ENCODE measurements at regions not wholly inside any gene's neighbourhood (a gene's known extent, or its start where the extent isn't known, plus 50 kb on each side); places are given as distances from the start of the nearest gene placed in this dataset.

- TF ChIP-seq CTCF (IDR thresholded peaks at IDR 0.05) = no peak
- intact Hi-C loops (cut with micrococcal nuclease) = no loop called here
- Mint-ChIP-seq H3K27ac (no peak overlapping the region), H3K4me3 (no peak overlapping the region), H3K9me3 (peaks cover 0 to 3% (median 0%) of the 10 kb centered on the region in 7 donors), H3K4me1 (no peaks in the 10 kb centered on the region), H3K27me3 (ENCODE audit: low read depth in 3 of 3) (no peaks in the 10 kb centered on the region), H3K36me3 (no peaks in the 10 kb centered on the region)
- H3K9me3 ChIP-seq (replicated peaks in 1 of 2; ENCODE audit: control insufficient read depth in 1 of 2, insufficient read depth in 1 of 2, low read length in 2 of 2) = no peaks in the 10 kb centered on the region
- H3K9ac ChIP-seq (ENCODE audit: insufficient read depth, low read length, poor library complexity, severe bottlenecking) = no peak overlapping the region
- H4K20me1 ChIP-seq (ENCODE audit: insufficient read depth, low read length) = no peaks in the 10 kb centered on the region
- H2AFZ ChIP-seq (ENCODE audit: insufficient read depth, low read depth, low read length, poor library complexity, severe bottlenecking) = no peak overlapping the region
- DNase-seq = no peak
- H3K4me1 ChIP-seq (ENCODE audit: control insufficient read depth in 1 of 2, insufficient read depth in 2 of 2, low read length in 2 of 2) = no peaks in the 10 kb centered on the region
- no peaks in the 10 kb centered on the region for H3K36me3 ChIP-seq (replicated peaks in 1 of 2; ENCODE audit: control insufficient read depth in 1 of 2, insufficient read depth in 2 of 2, low read length in 2 of 2)
- H3K27ac ChIP-seq (ENCODE audit: low read depth in 1 of 2, low read length in 2 of 2) = no peak overlapping the region
- no peak overlapping the region for H3K4me2 ChIP-seq (replicated peaks; ENCODE audit: extremely low read depth, low read length, poor library complexity, severe bottlenecking)
- H3K4me3 ChIP-seq (replicated peaks in 1 of 3; ENCODE audit: low read depth in 2 of 3, low read length in 3 of 3) = no peak overlapping the region
- no peaks in the 10 kb centered on the region for H3K79me2 ChIP-seq (ENCODE audit: insufficient read depth, low read length)
- WGBS (ENCODE audit: insufficient coverage) = no CpG with 5 or more reads among the region's 1 CpG
- H3K27me3 ChIP-seq (ENCODE audit: control insufficient read depth in 2 of 2, insufficient read depth in 2 of 2, low read length in 2 of 2) = no peaks in the 10 kb centered on the region
Observed at GRCh38 chr3:78015856-78016255, 976.0 kb downstream of the ROBO2 start.

GRCh38 chr3:78021710-78022109 is 981.8 kb downstream of the ROBO2 start:
- Histone ChIP-seq H3K36me3 (replicated peaks in 1 of 2; ENCODE audit: control insufficient read depth in 1 of 2, insufficient read depth in 2 of 2, low read length in 2 of 2) (no peaks in the 10 kb centered on the region), H3K9ac (ENCODE audit: insufficient read depth, low read length, poor library complexity, severe bottlenecking) (no peak overlapping the region), H3K9me3 (replicated peaks in 1 of 2; ENCODE audit: control insufficient read depth in 1 of 2, insufficient read depth in 1 of 2, low read length in 2 of 2) (no peaks in the 10 kb centered on the region), H3K27ac (ENCODE audit: low read depth in 1 of 2, low read length in 2 of 2) (no peak overlapping the region), H4K20me1 (ENCODE audit: insufficient read depth, low read length) (no peaks in the 10 kb centered on the region), H3K27me3 (ENCODE audit: control insufficient read depth in 2 of 2, insufficient read depth in 2 of 2, low read length in 2 of 2) (no peaks in the 10 kb centered on the region), H3K4me3 (replicated peaks in 1 of 3; ENCODE audit: low read depth in 2 of 3, low read length in 3 of 3) (no peak overlapping the region), H3K79me2 (ENCODE audit: insufficient read depth, low read length) (no peaks in the 10 kb centered on the region), H3K4me2 (replicated peaks; ENCODE audit: extremely low read depth, low read length, poor library complexity, severe bottlenecking) (no peak overlapping the region), H3K4me1 (ENCODE audit: control insufficient read depth in 1 of 2, insufficient read depth in 2 of 2, low read length in 2 of 2) (no peaks in the 10 kb centered on the region), H2AFZ (ENCODE audit: insufficient read depth, low read depth, low read length, poor library complexity, severe bottlenecking) (no peak overlapping the region)
- no CpG with 5 or more reads among the region's 3 CpGs for WGBS (ENCODE audit: insufficient coverage)
- TF ChIP-seq CTCF (IDR thresholded peaks at IDR 0.05) = no peak
- Mint-ChIP-seq H3K27me3 (ENCODE audit: low read depth in 3 of 3) (no peaks in the 10 kb centered on the region), H3K9me3 (peaks cover 0 to 9% (median 4%) of the 10 kb centered on the region in 7 donors), H3K4me3 (no peak overlapping the region), H3K27ac (no peak overlapping the region), H3K36me3 (no peaks in the 10 kb centered on the region), H3K4me1 (no peaks in the 10 kb centered on the region)
- intact Hi-C loops (cut with micrococcal nuclease) = no loop called here
- no peak for DNase-seq

Data from CD14-positive monocyte (primary cell).